ENCODE measurements at regions not wholly inside any gene's neighbourhood (a gene's known extent, or its start where the extent isn't known, plus 50 kb on each side); places are given as distances from the start of the nearest gene placed in this dataset.
"Not testable (repeated sequence)": the region's sequence is repeated elsewhere in the genome, so short reads cannot be mapped to it uniquely, and the experiment has no call there.

GRCh38 chr5:114859438-114859735, 310.3 kb downstream of the TRIM36 start:
- in situ Hi-C loops (cut with MboI): no loop called here

GRCh38 chr5:114858665-114859437, 310.9 kb downstream of the TRIM36 start:
- Histone ChIP-seq H2AFZ (no peak overlapping the region), H3K9me3 (ENCODE audit: low read depth) (no peaks in the 10 kb centered on the region), H3K36me3 (ENCODE audit: low read depth) (no peaks in the 10 kb centered on the region), H3K27me3 (replicated peaks; ENCODE audit: insufficient read depth) (no peaks in the 10 kb centered on the region), H3K4me1 (ENCODE audit: insufficient read depth) (no peaks in the 10 kb centered on the region), H3K9me2 (ENCODE audit: insufficient read depth) (no peaks in the 10 kb centered on the region), H3K9ac (no peak overlapping the region), H3K79me2 (ENCODE audit: insufficient read depth) (no peaks in the 10 kb centered on the region), H3K4me3 (no peak overlapping the region), H3F3A (ENCODE audit: insufficient read depth) (no peaks in the 10 kb centered on the region), H3K4me2 (ENCODE audit: unreplicated experiment) (no peak overlapping the region), H3K27ac (no peak overlapping the region), H4K20me1 (ENCODE audit: insufficient read depth) (no peaks in the 10 kb centered on the region)
- 14 to 18% methylated on average over 7 of the region's 7 CpGs for WGBS, 2 experiments (ENCODE audit: low coverage in 1 of 2, low lambda C conversion rate in 2 of 2, missing lambda C conversion rate in 2 of 2)
- no peak for TF ChIP-seq EZH2phosphoT487 (IDR thresholded peaks at IDR 0.05; ENCODE audit: insufficient read depth, low read depth)
- no peak for DNase-seq
- in situ Hi-C loops (cut with MboI): no loop called here

More at GRCh38 chr5:114859438-114859735, 310.3 kb downstream of the TRIM36 start:
- H3K9me3 ChIP-seq (ENCODE audit: low read depth): no peaks in the 10 kb centered on the region
- H4K20me1 ChIP-seq (ENCODE audit: insufficient read depth): no peaks in the 10 kb centered on the region
- H2AFZ ChIP-seq: no peak overlapping the region
- no peak for TF ChIP-seq EZH2 (IDR thresholded peaks at IDR 0.05; ENCODE audit: insufficient read depth, poor library complexity, severe bottlenecking)
- TF ChIP-seq EZH2phosphoT487 (IDR thresholded peaks at IDR 0.05; ENCODE audit: insufficient read depth, low read depth): no peak
- H3K4me1 ChIP-seq (ENCODE audit: insufficient read depth): no peaks in the 10 kb centered on the region
- no peaks in the 10 kb centered on the region for H3K79me2 ChIP-seq (ENCODE audit: insufficient read depth)
- DNase-seq: no peak
- no peaks in the 10 kb centered on the region for H3K36me3 ChIP-seq (ENCODE audit: low read depth)
- H3K4me2 ChIP-seq (ENCODE audit: unreplicated experiment): no peak overlapping the region
- no peaks in the 10 kb centered on the region for H3F3A ChIP-seq (ENCODE audit: insufficient read depth)
- H3K27ac ChIP-seq: no peak overlapping the region
- H3K9ac ChIP-seq: no peak overlapping the region
- no peaks in the 10 kb centered on the region for H3K9me2 ChIP-seq (ENCODE audit: insufficient read depth)
- H3K27me3 ChIP-seq (replicated peaks; ENCODE audit: insufficient read depth): no peaks in the 10 kb centered on the region
- no peak overlapping the region for H3K4me3 ChIP-seq

GRCh38 chr5:114857941-114858551, 311.7 kb downstream of the TRIM36 start:
- H3K79me2 ChIP-seq (ENCODE audit: insufficient read depth): no peaks in the 10 kb centered on the region
- no peak overlapping the region for H3K27ac ChIP-seq
- no peaks in the 10 kb centered on the region for H4K20me1 ChIP-seq (ENCODE audit: insufficient read depth)
- no peak overlapping the region for H2AFZ ChIP-seq
- no peak for TF ChIP-seq EZH2 (IDR thresholded peaks at IDR 0.05; ENCODE audit: insufficient read depth, poor library complexity, severe bottlenecking)
- no peak for TF ChIP-seq EZH2phosphoT487 (IDR thresholded peaks at IDR 0.05; ENCODE audit: insufficient read depth, low read depth)
- H3K4me3 ChIP-seq: no peak overlapping the region
- no peaks in the 10 kb centered on the region for H3K27me3 ChIP-seq (replicated peaks; ENCODE audit: insufficient read depth)
- H3K4me2 ChIP-seq (ENCODE audit: unreplicated experiment): no peak overlapping the region
- H3K9ac ChIP-seq: no peak overlapping the region
- in situ Hi-C loops (cut with MboI): no loop called here
- no peaks in the 10 kb centered on the region for H3K4me1 ChIP-seq (ENCODE audit: insufficient read depth)
- no peaks in the 10 kb centered on the region for H3F3A ChIP-seq (ENCODE audit: insufficient read depth)
- DNase-seq: peak; percentile 0
- H3K9me3 ChIP-seq (ENCODE audit: low read depth): no peaks in the 10 kb centered on the region
- H3K36me3 ChIP-seq (ENCODE audit: low read depth): no peaks in the 10 kb centered on the region
- 9 to 13% methylated on average over 22 of the region's 22 CpGs for WGBS, 2 experiments (ENCODE audit: low coverage in 1 of 2, low lambda C conversion rate in 2 of 2, missing lambda C conversion rate in 2 of 2)
- no peaks in the 10 kb centered on the region for H3K9me2 ChIP-seq (ENCODE audit: insufficient read depth)

- DNase-seq; in situ Hi-C loops (cut with MboI); H3K4me1 ChIP-seq (ENCODE audit: insufficient read depth); H3K4me3 ChIP-seq; H3K9me2 ChIP-seq (ENCODE audit: insufficient read depth); H3K27me3 ChIP-seq (replicated peaks; ENCODE audit: insufficient read depth); H2AFZ ChIP-seq; H3K9ac ChIP-seq; H3F3A ChIP-seq (ENCODE audit: insufficient read depth); H3K9me3 ChIP-seq (ENCODE audit: low read depth); H3K79me2 ChIP-seq (ENCODE audit: insufficient read depth); H3K4me2 ChIP-seq (ENCODE audit: unreplicated experiment); H3K36me3 ChIP-seq (ENCODE audit: low read depth); H3K27ac ChIP-seq; H4K20me1 ChIP-seq (ENCODE audit: insufficient read depth): not testable (repeated sequence)
- 35% methylated on average over 9 of the region's 9 CpGs for WGBS, 2 experiments (ENCODE audit: low coverage in 1 of 2, low lambda C conversion rate in 2 of 2, missing lambda C conversion rate in 2 of 2)
Measured at GRCh38 chr5:114844711-114845110, 325.0 kb downstream of the TRIM36 start.

- no peaks in the 10 kb centered on the region for H3K79me2 ChIP-seq (ENCODE audit: insufficient read depth)
- no peak overlapping the region for H3K4me3 ChIP-seq
- no peak overlapping the region for H3K4me2 ChIP-seq (ENCODE audit: unreplicated experiment)
- H3K9ac ChIP-seq: no peak overlapping the region
- TF ChIP-seq EZH2phosphoT487 (IDR thresholded peaks at IDR 0.05; ENCODE audit: insufficient read depth, low read depth) (no peak), EZH2 (IDR thresholded peaks at IDR 0.05; ENCODE audit: insufficient read depth, poor library complexity, severe bottlenecking) (no peak)
- H3K36me3 ChIP-seq (ENCODE audit: low read depth): no peaks in the 10 kb centered on the region
- H4K20me1 ChIP-seq (ENCODE audit: insufficient read depth): no peaks in the 10 kb centered on the region
- H3K27ac ChIP-seq: no peak overlapping the region
- 41 to 42% methylated on average over 5 of the region's 5 CpGs for WGBS, 2 experiments (ENCODE audit: low coverage in 1 of 2, low lambda C conversion rate in 2 of 2, missing lambda C conversion rate in 2 of 2)
- H3F3A ChIP-seq (ENCODE audit: insufficient read depth): no peaks in the 10 kb centered on the region
- DNase-seq: no peak
- H3K9me3 ChIP-seq (ENCODE audit: low read depth): no peaks in the 10 kb centered on the region
- no peaks in the 10 kb centered on the region for H3K9me2 ChIP-seq (ENCODE audit: insufficient read depth)
- no peak overlapping the region for H2AFZ ChIP-seq
- in situ Hi-C loops (cut with MboI): no loop called here
- no peaks in the 10 kb centered on the region for H3K27me3 ChIP-seq (replicated peaks; ENCODE audit: insufficient read depth)
- no peaks in the 10 kb centered on the region for H3K4me1 ChIP-seq (ENCODE audit: insufficient read depth)
Measured at GRCh38 chr5:114839360-114839759, 330.3 kb downstream of the TRIM36 start.

Data from GM23248 (cell line).